Loucy (cell line): ENCODE measurements at regions not wholly inside any gene's neighbourhood (a gene's known extent, or its start where the extent isn't known, plus 50 kb on each side); places are given as distances from the start of the nearest gene placed in this dataset.
A peak's percentile ranks its signal among the peaks of the same experiment; 100 is the strongest.

Experiments
- H2AFZ ChIP-seq: fragments of 200-600 bp; sonication (generic); 2 replicates; pipeline ENCODE4 v1.6.0; 2016; ENCODE audit warnings: antibody characterized with exemption, mild to moderate bottlenecking, low read length, moderate library complexity
- H3F3A ChIP-seq: fragments of 200-600 bp; 2 replicates; pipeline ENCODE4 v1.6.0; 2016; ENCODE audit warnings: antibody characterized with exemption, low read depth, mild to moderate bottlenecking
- H3K27me3 ChIP-seq: fragments of 200-600 bp; sonication (generic); 2 replicates; pipeline ENCODE4 v1.6.1; 2014; ENCODE audit warnings: low read length, mild to moderate bottlenecking; ENCODE audit not compliant: insufficient read depth, poor library complexity, severe bottlenecking
- H3K36me3 ChIP-seq: fragments of 200-600 bp; sonication (generic); 2 replicates; pipeline ENCODE4 v1.6.1; 2016; ENCODE audit warnings: low read length; ENCODE audit not compliant: insufficient read depth
- H3K4me1 ChIP-seq: fragments of 200-600 bp; sonication (generic); 2 replicates; pipeline ENCODE4 v1.5.1; 2014; ENCODE audit warnings: low read length, mild to moderate bottlenecking; ENCODE audit not compliant: insufficient read depth, poor library complexity, severe bottlenecking
- H3K4me2 ChIP-seq: fragments of 200-600 bp; sonication (generic); 2 replicates; pipeline ENCODE4 v1.6.0; 2014; ENCODE audit warnings: antibody characterized with exemption, low read length, low read depth, mild to moderate bottlenecking; ENCODE audit not compliant: poor library complexity, severe bottlenecking
- H3K4me3 ChIP-seq: fragments of 200-600 bp; sonication (generic); 2 replicates; pipeline ENCODE4 v1.5.1; 2014; ENCODE audit warnings: low read length, mild to moderate bottlenecking, mixed read lengths; ENCODE audit not compliant: poor library complexity, severe bottlenecking
- H3K79me2 ChIP-seq: fragments of 200-600 bp; sonication (generic); 2 replicates; pipeline ENCODE4 v1.6.1; 2014; ENCODE audit warnings: low read length; ENCODE audit not compliant: insufficient read depth
- H3K9ac ChIP-seq: fragments of 200-600 bp; sonication (generic); 2 replicates; pipeline ENCODE4 v1.6.0; 2014; ENCODE audit warnings: mild to moderate bottlenecking, low read depth, low read length, moderate library complexity; ENCODE audit not compliant: poor library complexity, severe bottlenecking
- H3K9me2 ChIP-seq: fragments of 200-600 bp; sonication (generic); replicated peaks from 2 replicates; pipeline ENCODE4 v1.6.1; 2016; ENCODE audit warnings: low read depth, low read length, mixed read lengths
- H3K9me3 ChIP-seq: fragments of 200-600 bp; sonication (generic); 2 replicates; pipeline ENCODE4 v1.6.1; 2014; ENCODE audit warnings: mild to moderate bottlenecking, antibody characterized with exemption, low read length, low read depth; ENCODE audit not compliant: insufficient read depth
- H4K20me1 ChIP-seq: fragments of 200-600 bp; sonication (generic); 2 replicates; pipeline ENCODE4 v1.6.0; 2014; ENCODE audit warnings: antibody characterized with exemption, low read length, mild to moderate bottlenecking; ENCODE audit not compliant: insufficient read depth, poor library complexity, severe bottlenecking
- EZH2phosphoT487 ChIP-seq: fragments of 200-600 bp; IDR thresholded peaks from 2 replicates; pipeline ENCODE4 v1.6.1; 2018; ENCODE audit warnings: antibody characterized with exemption, mild to moderate bottlenecking, moderate library complexity, borderline replicate concordance
- TF ChIP-seq, protein P1 (sequence below): fragments of 200-600 bp; sonication (generic); conservative IDR thresholded peaks from 2 replicates; pipeline ENCODE4 v1.5.1; 2014; ENCODE audit warnings: mild to moderate bottlenecking, antibody characterized with exemption, low read length

DNA sequence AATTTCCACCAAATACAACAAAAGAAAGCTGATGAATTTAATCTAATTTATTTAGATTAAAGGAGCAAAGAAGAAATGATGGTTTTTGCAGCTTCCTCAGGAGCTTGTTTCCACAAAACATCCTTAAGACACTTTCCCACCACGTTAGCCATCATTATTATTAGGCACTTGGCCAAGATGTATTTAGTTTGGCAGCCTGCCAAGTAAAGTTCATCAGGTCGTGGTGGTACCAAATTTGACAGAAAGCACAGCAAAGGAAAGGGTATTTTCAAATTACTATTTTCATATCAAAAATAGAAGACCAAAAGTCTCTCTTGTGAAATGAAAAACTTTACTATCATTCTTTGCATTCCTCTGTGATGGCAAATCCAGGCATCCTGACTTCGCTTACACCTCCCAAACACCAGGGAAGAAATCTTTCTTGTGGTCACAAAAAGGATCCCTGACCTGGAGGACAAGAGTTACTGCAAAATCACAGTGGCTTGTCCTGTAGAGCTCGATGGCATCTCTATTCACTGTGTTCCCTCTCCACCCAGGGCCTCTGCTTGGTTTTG lies 123.1 kb upstream of the INHBA start:
- H3K9ac ChIP-seq, result no peak overlapping the region
- TF ChIP-seq, protein P1, sequence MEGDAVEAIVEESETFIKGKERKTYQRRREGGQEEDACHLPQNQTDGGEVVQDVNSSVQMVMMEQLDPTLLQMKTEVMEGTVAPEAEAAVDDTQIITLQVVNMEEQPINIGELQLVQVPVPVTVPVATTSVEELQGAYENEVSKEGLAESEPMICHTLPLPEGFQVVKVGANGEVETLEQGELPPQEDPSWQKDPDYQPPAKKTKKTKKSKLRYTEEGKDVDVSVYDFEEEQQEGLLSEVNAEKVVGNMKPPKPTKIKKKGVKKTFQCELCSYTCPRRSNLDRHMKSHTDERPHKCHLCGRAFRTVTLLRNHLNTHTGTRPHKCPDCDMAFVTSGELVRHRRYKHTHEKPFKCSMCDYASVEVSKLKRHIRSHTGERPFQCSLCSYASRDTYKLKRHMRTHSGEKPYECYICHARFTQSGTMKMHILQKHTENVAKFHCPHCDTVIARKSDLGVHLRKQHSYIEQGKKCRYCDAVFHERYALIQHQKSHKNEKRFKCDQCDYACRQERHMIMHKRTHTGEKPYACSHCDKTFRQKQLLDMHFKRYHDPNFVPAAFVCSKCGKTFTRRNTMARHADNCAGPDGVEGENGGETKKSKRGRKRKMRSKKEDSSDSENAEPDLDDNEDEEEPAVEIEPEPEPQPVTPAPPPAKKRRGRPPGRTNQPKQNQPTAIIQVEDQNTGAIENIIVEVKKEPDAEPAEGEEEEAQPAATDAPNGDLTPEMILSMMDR, result no peak
- TF ChIP-seq EZH2phosphoT487, result no peak
- peaks cover 10% of the 10 kb centered on the region for H3K4me1 ChIP-seq
- no peaks in the 10 kb centered on the region for H3K79me2 ChIP-seq
- no peak overlapping the region for H3K4me3 ChIP-seq
- H3K4me2 ChIP-seq, result no peak overlapping the region
- no peaks in the 10 kb centered on the region for H3K9me3 ChIP-seq
- H3F3A ChIP-seq, result no peaks in the 10 kb centered on the region
- no peaks in the 10 kb centered on the region for H4K20me1 ChIP-seq
- no peaks in the 10 kb centered on the region for H3K27me3 ChIP-seq
- no peaks in the 10 kb centered on the region for H3K9me2 ChIP-seq
- no peaks in the 10 kb centered on the region for H3K36me3 ChIP-seq
- H2AFZ ChIP-seq, result no peak overlapping the region

DNA sequence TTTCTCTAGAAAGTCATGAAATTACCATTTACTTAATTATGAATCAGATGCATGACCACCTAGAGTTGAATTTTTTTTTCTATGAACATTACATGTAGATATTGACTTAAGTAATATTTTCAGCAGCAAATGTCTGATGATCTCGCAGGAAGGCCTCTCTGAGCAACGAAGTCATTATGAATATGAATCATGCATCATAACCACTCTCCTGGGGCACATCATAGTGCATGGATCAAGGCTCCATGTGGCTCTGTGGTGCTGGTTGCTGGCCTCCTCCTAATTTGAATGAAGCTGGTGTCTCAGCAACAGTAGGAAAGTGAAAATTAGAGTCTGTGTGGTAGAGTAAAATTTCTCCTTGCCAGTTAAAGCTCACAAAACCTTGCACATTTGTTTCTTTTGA lies 121.4 kb upstream of the INHBA start:
- H3K4me2 ChIP-seq, result no peak overlapping the region
- H3K4me3 ChIP-seq, result no peak overlapping the region
- H3K9me3 ChIP-seq, result peaks cover 4% of the 10 kb centered on the region; the same call in 1 of the 2 replicates
- TF ChIP-seq, protein P1, result no peak
- TF ChIP-seq EZH2phosphoT487, result no peak
- H3K4me1 ChIP-seq, result peaks cover 10% of the 10 kb centered on the region
- H3K9me2 ChIP-seq, result no peaks in the 10 kb centered on the region
- no peak overlapping the region for H2AFZ ChIP-seq
- no peaks in the 10 kb centered on the region for H3K27me3 ChIP-seq
- no peaks in the 10 kb centered on the region for H3K79me2 ChIP-seq
- H3K36me3 ChIP-seq, result no peaks in the 10 kb centered on the region
- no peak overlapping the region for H3K9ac ChIP-seq
- no peaks in the 10 kb centered on the region for H4K20me1 ChIP-seq
- H3F3A ChIP-seq, result no peaks in the 10 kb centered on the region

DNA sequence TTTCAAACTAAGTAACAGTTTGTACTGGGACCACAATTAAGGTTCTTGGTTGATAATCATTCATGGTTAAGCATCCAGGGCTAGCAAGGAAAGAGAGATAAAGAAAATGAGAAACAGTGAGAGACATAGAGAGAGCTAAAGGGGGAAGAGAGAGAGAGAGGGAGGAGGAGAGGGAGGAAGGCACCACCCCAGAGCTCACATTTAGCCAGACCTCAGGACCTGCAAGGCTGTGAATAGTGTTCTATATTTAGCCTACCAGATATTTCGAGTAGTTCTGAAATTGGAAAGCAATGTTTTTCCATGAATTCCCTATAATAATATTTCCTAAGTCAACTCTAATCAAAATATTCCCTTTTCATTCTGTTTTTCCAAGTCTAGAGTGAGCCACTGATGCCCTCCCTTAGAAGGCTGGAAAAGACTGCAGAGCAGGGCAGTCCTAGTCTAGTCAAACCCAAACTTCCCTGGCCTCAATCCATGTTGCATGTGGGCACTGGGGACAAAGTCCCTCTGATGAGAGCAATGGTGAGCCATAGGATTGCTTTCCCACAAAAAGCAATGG lies 119.4 kb upstream of the INHBA start:
- peak overlapping the region; percentile 39; the same call in 1 of the 2 replicates for H2AFZ ChIP-seq
- H4K20me1 ChIP-seq, result no peaks in the 10 kb centered on the region
- no peak overlapping the region for H3K4me2 ChIP-seq
- no peaks in the 10 kb centered on the region for H3K9me2 ChIP-seq
- TF ChIP-seq, protein P1, result no peak
- no peak for TF ChIP-seq EZH2phosphoT487
- no peaks in the 10 kb centered on the region for H3K27me3 ChIP-seq
- H3K4me3 ChIP-seq, result no peak overlapping the region
- H3K9me3 ChIP-seq, result peaks cover 5% of the 10 kb centered on the region; the same call in 1 of the 2 replicates
- no peaks in the 10 kb centered on the region for H3K79me2 ChIP-seq
- no peak overlapping the region for H3K9ac ChIP-seq
- H3K4me1 ChIP-seq, result peaks cover 13% of the 10 kb centered on the region
- no peaks in the 10 kb centered on the region for H3K36me3 ChIP-seq
- H3F3A ChIP-seq, result no peaks in the 10 kb centered on the region
